MCF 10A (cell line): ENCODE measurements at regions not wholly inside any gene's neighbourhood (a gene's known extent, or its start where the extent isn't known, plus 50 kb on each side); places are given as distances from the start of the nearest gene placed in this dataset.

Experiments
- BruUV-seq: library from RNA; stranded (reverse); fragments of 400-500 nt; replicated peaks from 2 replicates; lab custom pipeline; 2021; lab: Mats Ljungman, UMichigan
- CTCF ChIA-PET: fragments of 300-600 bp; sonication (Branson Sonifier 250); formaldehyde crosslinking; extraction: SDS; loops from one replicate; lab custom pipeline; 2021; ENCODE audit warnings: antibody characterized with exemption, inconsistent platforms; lab: Yijun Ruan, JAX
- POLR2A ChIA-PET: fragments of 300-600, 350-650 bp; sonication (Branson Sonifier 250); formaldehyde crosslinking; extraction: SDS; loops from one replicate; lab custom pipeline; 2020; ENCODE audit warnings: antibody characterized with exemption, inconsistent platforms; lab: Yijun Ruan, JAX
- DNase-seq: peaks from one replicate; pipeline ENCODE4 v3.0.0-alpha.2; 2018; ENCODE audit not compliant: unreplicated experiment
- H3K27ac Mint-ChIP-seq: one replicate; pipeline ENCODE4 v1.8.0; 2022; ENCODE audit warnings: mild to moderate bottlenecking, low read depth, mixed read lengths; ENCODE audit not compliant: unreplicated experiment
- H3K27me3 Mint-ChIP-seq: one replicate; pipeline ENCODE4 v1.8.0; 2022; ENCODE audit warnings: mixed read lengths; ENCODE audit not compliant: insufficient read depth, unreplicated experiment
- H3K36me3 Mint-ChIP-seq: one replicate; pipeline ENCODE4 v1.8.0; 2022; ENCODE audit warnings: mild to moderate bottlenecking, moderate library complexity, mixed read lengths; ENCODE audit not compliant: insufficient read depth, unreplicated experiment
- H3K4me1 Mint-ChIP-seq: one replicate; pipeline ENCODE4 v1.8.0; 2022; ENCODE audit warnings: mixed read lengths; ENCODE audit not compliant: insufficient read depth, unreplicated experiment
- H3K4me3 Mint-ChIP-seq: one replicate; pipeline ENCODE4 v1.8.0; 2022; ENCODE audit warnings: mild to moderate bottlenecking, moderate library complexity, mixed read lengths; ENCODE audit not compliant: unreplicated experiment
- H3K9me3 Mint-ChIP-seq: one replicate; pipeline ENCODE4 v1.8.0; 2022; ENCODE audit warnings: mixed read lengths; ENCODE audit not compliant: unreplicated experiment
- CTCF ChIP-seq: fragments of 200-600 bp; IDR thresholded peaks from one replicate; pipeline ENCODE4 v1.8.0; 2022; ENCODE audit warnings: antibody characterized with exemption, mild to moderate bottlenecking; ENCODE audit not compliant: unreplicated experiment
- intact Hi-C: fragments of 100-400 bp; cut with micrococcal nuclease; formaldehyde crosslinking; loops from 2 replicates; pipeline ENCODE4 v1.14.1; 2022

- ChIA-PET POLR2A (no interaction called here), CTCF (interaction anchor here (0.6 to 0.7 kb wide), 4 partner anchors 8 to 962 kb away, joined by 3 read pairs; no protein-coding TSS in a partner anchor)
- Mint-ChIP-seq H3K27ac (no peak overlapping the region), H3K9me3 (no peaks in the 10 kb centered on the region), H3K27me3 (no peaks in the 10 kb centered on the region), H3K4me3 (no peak overlapping the region), H3K4me1 (no peaks in the 10 kb centered on the region), H3K36me3 (no peaks in the 10 kb centered on the region)
- no peak for DNase-seq
- BruUV-seq: no TSS peak
- no peak for TF ChIP-seq CTCF
- intact Hi-C loops: no loop called here
Measured at GRCh38 chr12:108069651-108070165, 59.4 kb upstream of the WSCD2 start.

- POLR2A ChIA-PET: no interaction called here
- no peak for TF ChIP-seq CTCF
- no peaks in the 10 kb centered on the region for H3K9me3 Mint-ChIP-seq
- intact Hi-C loops: no loop called here
- no peak for DNase-seq
- H3K36me3 Mint-ChIP-seq: no peaks in the 10 kb centered on the region
- no TSS peak for BruUV-seq
- CTCF ChIA-PET: interaction anchor here (0.7 kb wide), 1 partner anchor 158 kb away, joined by 3 read pairs; no protein-coding TSS in a partner anchor
- H3K27ac Mint-ChIP-seq: no peak overlapping the region
- no peaks in the 10 kb centered on the region for H3K27me3 Mint-ChIP-seq
- H3K4me3 Mint-ChIP-seq: no peak overlapping the region
- H3K4me1 Mint-ChIP-seq: no peaks in the 10 kb centered on the region
Measured at GRCh38 chr12:108075561-108075960, 53.5 kb upstream of the WSCD2 start.

GRCh38 chr12:108076556-108076955 lies 52.5 kb upstream of the WSCD2 start:
- TF ChIP-seq CTCF: no peak
- Mint-ChIP-seq H3K9me3 (peaks cover 6% of the 10 kb centered on the region), H3K4me3 (no peak overlapping the region), H3K4me1 (no peaks in the 10 kb centered on the region), H3K36me3 (no peaks in the 10 kb centered on the region), H3K27ac (no peak overlapping the region), H3K27me3 (no peaks in the 10 kb centered on the region)
- ChIA-PET CTCF (no interaction called here), POLR2A (interaction anchor here (0.6 kb wide), 1 partner anchor 901 kb away, joined by 3 read pairs; no protein-coding TSS in a partner anchor)
- BruUV-seq: no TSS peak
- no peak for DNase-seq
- intact Hi-C loops: no loop called here

- no peak for TF ChIP-seq CTCF
- Mint-ChIP-seq H3K4me1 (no peaks in the 10 kb centered on the region), H3K27me3 (no peaks in the 10 kb centered on the region), H3K9me3 (peaks cover 7% of the 10 kb centered on the region), H3K27ac (no peak overlapping the region), H3K36me3 (no peaks in the 10 kb centered on the region), H3K4me3 (no peak overlapping the region)
- intact Hi-C loops: no loop called here
- POLR2A ChIA-PET: no interaction called here
- no TSS peak for BruUV-seq
- DNase-seq: no peak
- CTCF ChIA-PET: no interaction called here
Measured at GRCh38 chr12:108078428-108078827, 50.7 kb upstream of the WSCD2 start.
